ENCODE measurements at regions not wholly inside any gene's neighbourhood (a gene's known extent, or its start where the extent isn't known, plus 50 kb on each side); places are given as distances from the start of the nearest gene placed in this dataset.

DNA sequence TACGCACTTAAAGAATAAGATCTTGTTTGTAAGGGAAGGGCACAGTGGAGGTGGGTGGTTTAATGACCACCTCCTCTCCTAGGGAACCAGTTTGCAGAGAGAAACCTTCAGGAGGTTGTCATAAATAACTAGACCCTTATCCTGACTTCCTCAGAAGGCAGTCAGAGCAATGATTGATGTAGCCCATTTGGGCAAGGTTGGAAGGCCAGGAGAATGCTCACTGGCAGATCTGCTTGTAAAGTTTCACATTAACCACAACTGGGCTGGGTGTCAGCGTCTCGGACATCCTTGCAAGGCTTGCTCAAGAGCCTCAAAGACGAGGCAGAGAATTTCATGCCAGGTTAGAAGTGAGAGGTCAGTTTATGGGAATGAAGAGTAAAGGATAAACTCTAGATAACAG lies 87.6 kb upstream of the TRABD2B start:
- Histone ChIP-seq H3K4me3 (no peak overlapping the region), H3K36me3 (ENCODE audit: insufficient read depth in 1 of 2, low read depth in 1 of 2) (no peaks in the 10 kb centered on the region), H3K4me1 (no peaks in the 10 kb centered on the region), H3K9me3 (no peaks in the 10 kb centered on the region), H3K27me3 (ENCODE audit: insufficient read depth in 3 of 3, low read length in 2 of 3) (peaks cover 0 to under 1% (median 0%) of the 10 kb centered on the region in 3 donors), H3K27ac (no peak overlapping the region)
- WGBS, 3 donors, result 33 to 42% (median 41%) methylated on average over 4 of the region's 4 CpGs
- intact Hi-C loops (cut with DNase I), result no loop called here
- DNase-seq (no peak), ATAC-seq (no peak)
- TF ChIP-seq, protein P1, sequence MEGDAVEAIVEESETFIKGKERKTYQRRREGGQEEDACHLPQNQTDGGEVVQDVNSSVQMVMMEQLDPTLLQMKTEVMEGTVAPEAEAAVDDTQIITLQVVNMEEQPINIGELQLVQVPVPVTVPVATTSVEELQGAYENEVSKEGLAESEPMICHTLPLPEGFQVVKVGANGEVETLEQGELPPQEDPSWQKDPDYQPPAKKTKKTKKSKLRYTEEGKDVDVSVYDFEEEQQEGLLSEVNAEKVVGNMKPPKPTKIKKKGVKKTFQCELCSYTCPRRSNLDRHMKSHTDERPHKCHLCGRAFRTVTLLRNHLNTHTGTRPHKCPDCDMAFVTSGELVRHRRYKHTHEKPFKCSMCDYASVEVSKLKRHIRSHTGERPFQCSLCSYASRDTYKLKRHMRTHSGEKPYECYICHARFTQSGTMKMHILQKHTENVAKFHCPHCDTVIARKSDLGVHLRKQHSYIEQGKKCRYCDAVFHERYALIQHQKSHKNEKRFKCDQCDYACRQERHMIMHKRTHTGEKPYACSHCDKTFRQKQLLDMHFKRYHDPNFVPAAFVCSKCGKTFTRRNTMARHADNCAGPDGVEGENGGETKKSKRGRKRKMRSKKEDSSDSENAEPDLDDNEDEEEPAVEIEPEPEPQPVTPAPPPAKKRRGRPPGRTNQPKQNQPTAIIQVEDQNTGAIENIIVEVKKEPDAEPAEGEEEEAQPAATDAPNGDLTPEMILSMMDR (IDR thresholded peaks at IDR 0.05), result no peak

DNA sequence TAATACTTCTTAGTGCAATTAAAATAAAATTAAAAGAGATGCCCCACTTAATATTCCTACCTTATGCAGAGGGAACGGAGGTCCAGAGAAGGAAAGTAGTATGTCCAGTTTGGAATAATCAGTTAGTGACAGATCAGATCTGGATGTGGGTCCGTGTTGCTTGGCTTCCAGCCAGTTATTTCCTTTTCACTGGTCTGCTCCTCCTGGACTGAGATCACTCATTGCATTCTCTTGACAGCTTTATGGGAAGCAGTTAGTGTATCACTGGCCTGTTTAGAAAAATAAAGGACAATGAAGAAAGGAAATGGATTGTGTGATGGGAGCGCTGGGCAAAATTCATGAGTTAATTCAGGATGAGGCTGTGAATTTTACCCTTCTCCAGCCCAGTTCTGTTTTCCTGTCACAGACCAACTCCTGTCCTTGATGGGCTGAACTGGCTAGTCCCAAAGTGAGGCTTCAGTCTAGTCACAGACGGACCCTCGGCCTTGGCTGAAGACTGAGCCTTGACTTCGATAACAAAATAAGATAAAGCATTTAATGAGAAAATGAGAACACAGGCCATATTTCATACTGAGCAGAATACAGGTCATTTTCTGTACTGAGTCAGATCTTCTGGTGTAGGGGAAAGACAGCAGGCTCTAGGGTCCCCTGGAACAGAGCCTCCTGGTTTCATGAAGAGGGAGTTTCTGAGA lies 85.2 kb upstream of the TRABD2B start:
- H3K9me3 ChIP-seq, result no peaks in the 10 kb centered on the region
- ATAC-seq, result no peak
- intact Hi-C loops (cut with DNase I), result no loop called here

DNA sequence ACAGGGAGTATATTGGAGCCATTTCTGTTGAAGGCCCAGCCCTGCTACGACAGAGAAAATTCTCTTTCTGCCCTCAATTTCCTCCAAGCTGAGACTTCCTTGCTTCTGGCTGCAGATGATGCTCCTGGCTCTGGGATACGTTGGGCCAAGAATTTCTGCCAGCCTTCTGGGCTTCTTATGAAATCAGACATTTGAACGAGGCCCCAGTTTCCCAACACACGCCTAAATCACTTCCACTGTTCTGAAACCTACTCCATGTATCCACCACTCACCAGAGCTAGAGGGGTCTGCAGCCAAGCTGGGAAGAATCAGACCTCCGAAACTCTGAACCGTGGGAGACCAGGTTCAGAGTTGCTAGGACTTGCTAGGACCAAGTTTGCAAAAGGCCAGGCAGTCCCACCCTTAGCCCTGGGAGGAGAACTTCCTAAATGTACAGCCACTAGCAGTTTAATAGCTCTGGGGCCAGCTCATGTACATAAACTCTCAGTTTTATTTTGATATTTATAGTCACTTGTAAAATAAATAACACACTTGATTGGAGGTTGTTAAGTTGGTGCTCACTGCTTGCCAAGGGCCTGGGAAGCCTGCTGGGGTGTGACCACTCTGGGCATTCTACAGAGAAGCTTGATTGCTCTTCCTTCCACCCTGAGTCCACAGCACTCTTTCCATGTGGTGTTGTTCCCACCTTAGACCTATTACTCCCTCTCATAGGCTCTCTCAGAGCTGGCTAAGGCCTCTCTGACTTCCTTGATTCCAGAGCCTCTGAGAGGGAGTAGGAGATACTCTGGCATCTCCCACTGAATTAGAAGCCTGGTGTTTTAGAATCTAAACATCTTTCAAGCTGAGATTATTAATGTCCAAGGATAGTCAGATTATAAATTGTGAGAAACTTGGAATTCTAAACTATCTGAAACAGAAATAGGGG lies 83.4 kb upstream of the TRABD2B start:
- 64 to 77% (median 72%) methylated on average over 6 of the region's 6 CpGs for WGBS, 3 donors
- Histone ChIP-seq H3K27me3 (ENCODE audit: insufficient read depth in 3 of 3, low read length in 2 of 3) (no peaks in the 10 kb centered on the region), H3K4me1 (no peaks in the 10 kb centered on the region), H3K9me3 (no peaks in the 10 kb centered on the region), H3K4me3 (no peak overlapping the region), H3K27ac (no peak overlapping the region), H3K36me3 (ENCODE audit: insufficient read depth in 1 of 2, low read depth in 1 of 2) (no peaks in the 10 kb centered on the region)
- DNase-seq, result no peak
- TF ChIP-seq, protein P1 (IDR thresholded peaks at IDR 0.05), result no peak
- ATAC-seq, result no peak
- intact Hi-C loops (cut with DNase I), result no loop called here

More for the DNA sequence above, 85.2 kb upstream of the TRABD2B start:
- H3K27ac ChIP-seq, result no peak overlapping the region
- DNase-seq, result no peak
- WGBS, 3 donors, result 47 to 51% (median 49%) methylated on average over 6 of the region's 6 CpGs
- H3K4me1 ChIP-seq, result no peaks in the 10 kb centered on the region
- H3K4me3 ChIP-seq, result no peak overlapping the region
- no peaks in the 10 kb centered on the region for H3K36me3 ChIP-seq (ENCODE audit: insufficient read depth in 1 of 2, low read depth in 1 of 2)
- no peaks in the 10 kb centered on the region for H3K27me3 ChIP-seq (ENCODE audit: insufficient read depth in 3 of 3, low read length in 2 of 3)
- TF ChIP-seq, protein P1 (IDR thresholded peaks at IDR 0.05), result no peak

DNA sequence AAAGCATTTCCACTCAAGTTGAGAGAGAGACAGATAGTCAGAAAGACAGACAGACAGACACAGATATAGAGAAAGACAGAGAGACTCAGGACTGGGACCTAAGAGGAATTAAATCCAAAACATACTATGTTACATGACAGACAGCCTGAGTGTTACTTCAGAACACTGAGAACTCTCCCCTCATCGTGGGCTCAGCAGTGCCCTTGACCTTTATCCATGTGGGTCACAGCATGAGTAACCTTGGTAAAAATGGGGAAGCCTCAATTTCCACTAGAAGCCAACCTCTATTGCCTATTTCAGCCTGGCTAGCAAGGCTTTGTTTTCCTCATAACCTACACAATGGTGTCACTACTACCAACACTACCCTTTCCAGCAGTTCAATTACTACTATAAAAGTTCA lies 81.9 kb upstream of the TRABD2B start:
- Histone ChIP-seq H3K4me1 (no peaks in the 10 kb centered on the region), H3K27me3 (ENCODE audit: insufficient read depth in 3 of 3, low read length in 2 of 3) (no peaks in the 10 kb centered on the region), H3K36me3 (ENCODE audit: insufficient read depth in 1 of 2, low read depth in 1 of 2) (no peaks in the 10 kb centered on the region), H3K4me3 (no peak overlapping the region), H3K9me3 (no peaks in the 10 kb centered on the region), H3K27ac (no peak overlapping the region)
- intact Hi-C loops (cut with DNase I), result no loop called here
- TF ChIP-seq, protein P1 (IDR thresholded peaks at IDR 0.05), result no peak
- 38 to 45% (median 42%) methylated on average over 1 of the region's 1 CpG for WGBS, 3 donors
- no peak for ATAC-seq
- no peak for DNase-seq

Measured in psoas muscle (tissue), 7 donors.